ENCODE measurements at regions not wholly inside any gene's neighbourhood (a gene's known extent, or its start where the extent isn't known, plus 50 kb on each side); places are given as distances from the start of the nearest gene placed in this dataset.

DNA sequence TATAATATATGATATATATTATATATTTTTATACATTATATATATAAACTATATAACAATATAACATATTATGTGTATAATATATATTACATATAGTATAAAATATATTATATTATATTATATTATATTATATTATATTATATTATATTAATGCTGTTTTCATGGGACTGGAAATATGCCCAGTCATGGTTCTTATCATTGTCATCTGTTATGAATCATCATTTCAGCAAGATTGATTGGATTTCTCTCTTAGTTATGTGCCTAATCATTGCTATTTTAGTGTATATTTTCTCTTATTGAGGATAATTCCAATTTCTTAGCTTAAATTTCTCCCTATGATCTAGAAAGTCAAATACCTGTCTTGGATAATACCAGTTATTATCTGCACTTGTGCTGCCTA lies 617.8 kb downstream of the TRIB2 start:
- TF ChIP-seq, protein P1, sequence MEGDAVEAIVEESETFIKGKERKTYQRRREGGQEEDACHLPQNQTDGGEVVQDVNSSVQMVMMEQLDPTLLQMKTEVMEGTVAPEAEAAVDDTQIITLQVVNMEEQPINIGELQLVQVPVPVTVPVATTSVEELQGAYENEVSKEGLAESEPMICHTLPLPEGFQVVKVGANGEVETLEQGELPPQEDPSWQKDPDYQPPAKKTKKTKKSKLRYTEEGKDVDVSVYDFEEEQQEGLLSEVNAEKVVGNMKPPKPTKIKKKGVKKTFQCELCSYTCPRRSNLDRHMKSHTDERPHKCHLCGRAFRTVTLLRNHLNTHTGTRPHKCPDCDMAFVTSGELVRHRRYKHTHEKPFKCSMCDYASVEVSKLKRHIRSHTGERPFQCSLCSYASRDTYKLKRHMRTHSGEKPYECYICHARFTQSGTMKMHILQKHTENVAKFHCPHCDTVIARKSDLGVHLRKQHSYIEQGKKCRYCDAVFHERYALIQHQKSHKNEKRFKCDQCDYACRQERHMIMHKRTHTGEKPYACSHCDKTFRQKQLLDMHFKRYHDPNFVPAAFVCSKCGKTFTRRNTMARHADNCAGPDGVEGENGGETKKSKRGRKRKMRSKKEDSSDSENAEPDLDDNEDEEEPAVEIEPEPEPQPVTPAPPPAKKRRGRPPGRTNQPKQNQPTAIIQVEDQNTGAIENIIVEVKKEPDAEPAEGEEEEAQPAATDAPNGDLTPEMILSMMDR (IDR thresholded peaks at IDR 0.05), result no peak
- TF ChIP-seq TCF7L2 (IDR thresholded peaks at IDR 0.05; ENCODE audit: low read depth, low read length) (no peak), POLR2AphosphoS5 (IDR thresholded peaks at IDR 0.05; ENCODE audit: low read depth, low read length) (no peak), SIN3A (IDR thresholded peaks at IDR 0.05; ENCODE audit: borderline replicate concordance, insufficient read depth, low read depth, low read length) (no peak), REST (IDR thresholded peaks at IDR 0.05; ENCODE audit: insufficient read depth in 1 of 2, low read depth in 2 of 2, low read length in 1 of 2) (no peak)

Data from Panc1 (cell line).